ENCODE measurements at regions not wholly inside any gene's neighbourhood (a gene's known extent, or its start where the extent isn't known, plus 50 kb on each side); places are given as distances from the start of the nearest gene placed in this dataset.

DNA sequence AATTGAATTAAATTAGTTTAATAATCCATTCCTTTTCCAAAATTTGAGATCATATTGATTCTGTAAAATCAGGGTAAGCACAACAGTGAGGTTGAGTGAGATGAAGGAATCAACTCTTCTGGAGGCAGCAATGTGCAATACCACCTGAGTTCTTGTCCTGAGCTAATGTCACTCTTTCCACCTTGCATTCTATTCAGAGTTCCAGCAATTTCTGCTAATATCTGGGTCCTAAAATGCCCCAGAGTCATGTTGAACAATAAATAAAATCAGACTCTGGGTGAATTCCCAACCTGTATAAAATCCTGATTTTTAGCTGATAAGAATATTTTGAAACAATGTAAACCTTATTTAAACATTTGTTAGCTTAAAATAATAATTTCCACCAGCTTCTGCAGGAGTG, 590.8 kb upstream of the ADGRB3 start:
- TF ChIP-seq POLR2A (IDR thresholded peaks at IDR 0.05; ENCODE audit: low read depth, low read length) (no peak), POLR2AphosphoS5 (IDR thresholded peaks at IDR 0.05; ENCODE audit: low read depth, low read length) (no peak), TAF1 (IDR thresholded peaks at IDR 0.05; ENCODE audit: low read depth, low read length) (no peak), SPI1 (IDR thresholded peaks at IDR 0.05; ENCODE audit: low read depth, low read length) (no peak)

Data from GM12891 (cell line).